ENCODE measurements at regions not wholly inside any gene's neighbourhood (a gene's known extent, or its start where the extent isn't known, plus 50 kb on each side); places are given as distances from the start of the nearest gene placed in this dataset.

- dilution Hi-C loops (cut with MboI; ENCODE audit: extremely low pct_ligation_motif_present, low sequenced_read_pairs) (no loop called here), intact Hi-C loops (cut with micrococcal nuclease) (no loop called here)
- Histone ChIP-seq H2AFZ (ENCODE audit: low read depth, low read length) (no peak overlapping the region), H3K9ac (replicated peaks; ENCODE audit: extremely low read depth, insufficient read depth, low read length) (no peak overlapping the region), H3K9me3 (replicated peaks; ENCODE audit: control insufficient read depth, insufficient read depth, low read length) (no peaks in the 10 kb centered on the region), H3K9me1 (replicated peaks; ENCODE audit: control insufficient read depth, extremely low read depth, insufficient read depth, low read length) (no peaks in the 10 kb centered on the region), H3K4me1 (ENCODE audit: control insufficient read depth, extremely low read depth, insufficient read depth, low read length) (no peaks in the 10 kb centered on the region), H3K4me3 (replicated peaks in 1 of 3; ENCODE audit: insufficient read depth in 1 of 3, low read depth in 1 of 3, low read length in 3 of 3) (no peak overlapping the region), H3K27ac (ENCODE audit: insufficient read depth, low read depth, low read length) (no peak overlapping the region), H4K20me1 (replicated peaks; ENCODE audit: control insufficient read depth, extremely low read depth, insufficient read depth, low read length) (no peaks in the 10 kb centered on the region), H3K27me3 (ENCODE audit: control insufficient read depth in 2 of 2, insufficient read depth in 2 of 2, low read length in 2 of 2) (no peaks in the 10 kb centered on the region), H3K36me3 (ENCODE audit: control insufficient read depth in 2 of 2, extremely low read depth in 1 of 2, insufficient read depth in 2 of 2, low read length in 2 of 2) (no peaks in the 10 kb centered on the region), H3K79me2 (ENCODE audit: control insufficient read depth, insufficient read depth, low read length) (no peaks in the 10 kb centered on the region), H3K4me2 (ENCODE audit: insufficient read depth, low read length) (no peak overlapping the region)
- POLR2A ChIA-PET: no interaction called here
- CTCF ChIA-PET: no interaction called here
- no peak for TF ChIP-seq CTCF (IDR thresholded peaks at IDR 0.05; ENCODE audit: extremely low read depth in 1 of 2, insufficient read depth in 1 of 2, low read depth in 1 of 2, low read length in 2 of 2)
- TF ChIP-seq MYC (IDR thresholded peaks at IDR 0.05; ENCODE audit: low read depth, low read length): no peak
- no peak for TF ChIP-seq JUN (IDR thresholded peaks at IDR 0.05; ENCODE audit: borderline replicate concordance, insufficient read depth, insufficient read length, low read depth)
- TF ChIP-seq POLR2AphosphoS5 (IDR thresholded peaks at IDR 0.05; ENCODE audit: insufficient read depth, low read depth, low read length): no peak
- no peak for TF ChIP-seq POLR2A (IDR thresholded peaks at IDR 0.05; ENCODE audit: low read depth, low read length)
- no peak for TF ChIP-seq EZH2 (IDR thresholded peaks at IDR 0.05; ENCODE audit: borderline replicate concordance, low read depth, low read length, severe bottlenecking)
- TF ChIP-seq FOS (IDR thresholded peaks at IDR 0.05; ENCODE audit: borderline replicate concordance, insufficient read depth, low read length): no peak
- TF ChIP-seq MAX (IDR thresholded peaks at IDR 0.05; ENCODE audit: insufficient read depth, insufficient read length): no peak
- no peak for TF ChIP-seq GATA2 (IDR thresholded peaks at IDR 0.05; ENCODE audit: insufficient read depth, insufficient read length, low read depth, low read length)
- BruUV-seq (replicated peaks): no TSS peak
- no peak for FAIRE-seq
- DNase-seq (ENCODE audit: low read depth, low spot score): no peak
These were observed 119.2 kb downstream of the RWDD3 start for GRCh38 chr1:95353194-95353593.

Data from endothelial cell of umbilical vein (primary cell).